Nephron progenitor cell (in vitro differentiated cells): ENCODE measurements at regions not wholly inside any gene's neighbourhood (a gene's known extent, or its start where the extent isn't known, plus 50 kb on each side); places are given as distances from the start of the nearest gene placed in this dataset.

Experiments used
- DNase-seq: peaks from one replicate; pipeline ENCODE4 v3.0.0; 2021
- H3K27ac Mint-ChIP-seq: 2 replicates; pipeline ENCODE4 v1.8.0; 2021; ENCODE audit warnings: mild to moderate bottlenecking, moderate library complexity, mixed read lengths
- H3K27me3 Mint-ChIP-seq: 2 replicates; pipeline ENCODE4 v1.8.0; 2021; ENCODE audit warnings: mild to moderate bottlenecking, low read depth, mixed read lengths; ENCODE audit not compliant: poor library complexity
- H3K36me3 Mint-ChIP-seq: 2 replicates; pipeline ENCODE4 v1.8.0; 2021; ENCODE audit warnings: low read depth, mixed read lengths
- H3K4me1 Mint-ChIP-seq: 2 replicates; pipeline ENCODE4 v1.8.0; 2021; ENCODE audit warnings: mixed read lengths
- H3K4me3 Mint-ChIP-seq: 2 replicates; pipeline ENCODE4 v1.8.0; 2021; ENCODE audit warnings: mild to moderate bottlenecking, moderate library complexity, mixed read lengths
- H3K9me3 Mint-ChIP-seq: 2 replicates; pipeline ENCODE4 v1.8.0; 2021; ENCODE audit warnings: mild to moderate bottlenecking, moderate library complexity, mixed read lengths
- CTCF ChIP-seq: fragments of 200-600 bp; sonication (generic); IDR thresholded peaks from 2 replicates; pipeline ENCODE4 v1.5.0; 2021; ENCODE audit warnings: antibody characterized with exemption

- Mint-ChIP-seq H3K9me3 (no peaks in the 10 kb centered on the region), H3K4me3 (no peak overlapping the region), H3K27me3 (no peaks in the 10 kb centered on the region), H3K27ac (no peak overlapping the region), H3K4me1 (peaks cover 8% of the 10 kb centered on the region), H3K36me3 (no peaks in the 10 kb centered on the region)
- no peak for TF ChIP-seq CTCF
- no peak for DNase-seq
Observed at GRCh38 chr4:28369499-28369898, 1508.9 kb downstream of the STIM2 start.

GRCh38 chr4:28373191-28373590, 1512.5 kb downstream of the STIM2 start:
- H3K27ac Mint-ChIP-seq, result no peak overlapping the region
- no peaks in the 10 kb centered on the region for H3K4me1 Mint-ChIP-seq
- DNase-seq, result no peak
- no peak overlapping the region for H3K4me3 Mint-ChIP-seq
- no peak for TF ChIP-seq CTCF
- no peaks in the 10 kb centered on the region for H3K27me3 Mint-ChIP-seq
- H3K9me3 Mint-ChIP-seq, result no peaks in the 10 kb centered on the region
- H3K36me3 Mint-ChIP-seq, result no peaks in the 10 kb centered on the region

GRCh38 chr4:28373601-28374000, 1513.0 kb downstream of the STIM2 start:
- no peak for TF ChIP-seq CTCF
- Mint-ChIP-seq H3K4me1 (no peaks in the 10 kb centered on the region), H3K27ac (no peak overlapping the region), H3K27me3 (no peaks in the 10 kb centered on the region), H3K36me3 (no peaks in the 10 kb centered on the region), H3K4me3 (no peak overlapping the region), H3K9me3 (no peaks in the 10 kb centered on the region)
- DNase-seq, result no peak

GRCh38 chr4:28378109-28378830, 1517.6 kb downstream of the STIM2 start:
- DNase-seq, result no peak
- H3K36me3 Mint-ChIP-seq, result no peaks in the 10 kb centered on the region
- H3K9me3 Mint-ChIP-seq, result no peaks in the 10 kb centered on the region
- H3K27me3 Mint-ChIP-seq, result no peaks in the 10 kb centered on the region
- no peak for TF ChIP-seq CTCF
- H3K4me3 Mint-ChIP-seq, result no peak overlapping the region
- no peak overlapping the region for H3K27ac Mint-ChIP-seq
- H3K4me1 Mint-ChIP-seq, result no peaks in the 10 kb centered on the region

GRCh38 chr4:28385801-28386200, 1525.2 kb downstream of the STIM2 start:
- DNase-seq, result no peak
- no peaks in the 10 kb centered on the region for H3K36me3 Mint-ChIP-seq
- no peaks in the 10 kb centered on the region for H3K27me3 Mint-ChIP-seq
- H3K9me3 Mint-ChIP-seq, result no peaks in the 10 kb centered on the region
- no peaks in the 10 kb centered on the region for H3K4me1 Mint-ChIP-seq
- H3K4me3 Mint-ChIP-seq, result no peak overlapping the region
- H3K27ac Mint-ChIP-seq, result no peak overlapping the region
- TF ChIP-seq CTCF, result no peak

- no peak overlapping the region for H3K4me3 Mint-ChIP-seq
- H3K4me1 Mint-ChIP-seq, result no peaks in the 10 kb centered on the region
- TF ChIP-seq CTCF, result no peak
- no peaks in the 10 kb centered on the region for H3K36me3 Mint-ChIP-seq
- H3K27me3 Mint-ChIP-seq, result no peaks in the 10 kb centered on the region
- H3K27ac Mint-ChIP-seq, result no peak overlapping the region
- no peak for DNase-seq
- H3K9me3 Mint-ChIP-seq, result no peaks in the 10 kb centered on the region
Observed at GRCh38 chr4:28386776-28387175, 1526.1 kb downstream of the STIM2 start.
